Right renal cortex interstitium (tissue), 3 donors: ENCODE measurements at regions not wholly inside any gene's neighbourhood (a gene's known extent, or its start where the extent isn't known, plus 50 kb on each side); places are given as distances from the start of the nearest gene placed in this dataset.
"Not testable (repeated sequence)": the region's sequence is repeated elsewhere in the genome, so short reads cannot be mapped to it uniquely, and the experiment has no call there.

ENCODE experiments used
- DNase-seq, 3 donors: peaks; one replicate each; pipeline ENCODE4 v3.0.0-alpha.2; 2013; ENCODE audit warnings: low read depth in 3 of 3, low spot score in 2 of 3

GRCh38 chr2:223176970-223177369, 125.0 kb downstream of the KCNE4 start:
- DNase-seq = no peak

GRCh38 chr2:223180463-223180862, 128.5 kb downstream of the KCNE4 start:
- DNase-seq = no peak

DNA sequence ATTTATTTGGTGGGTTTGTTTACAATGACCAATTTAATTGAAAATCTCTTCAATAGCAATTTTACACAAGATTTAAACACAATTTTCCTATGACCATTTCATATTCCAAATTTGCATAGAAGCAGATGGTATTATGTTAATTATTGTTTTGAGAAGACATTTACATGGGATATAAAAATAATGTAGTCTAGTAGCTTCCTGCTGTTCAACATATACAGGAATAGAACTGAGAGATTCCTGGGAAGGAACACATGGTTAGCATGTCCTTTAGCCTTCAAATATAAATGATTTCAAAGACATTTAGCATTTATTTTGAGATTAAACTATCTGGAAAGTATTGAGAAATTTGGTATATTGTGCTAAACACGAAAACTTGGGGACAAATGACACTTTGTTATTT, 129.6 kb downstream of the KCNE4 start:
- DNase-seq = no peak

- no peak for DNase-seq
These were observed 130.4 kb downstream of the KCNE4 start for GRCh38 chr2:223182356-223182755.

GRCh38 chr2:223185638-223186037, 133.6 kb downstream of the KCNE4 start:
- no peak for DNase-seq

DNA sequence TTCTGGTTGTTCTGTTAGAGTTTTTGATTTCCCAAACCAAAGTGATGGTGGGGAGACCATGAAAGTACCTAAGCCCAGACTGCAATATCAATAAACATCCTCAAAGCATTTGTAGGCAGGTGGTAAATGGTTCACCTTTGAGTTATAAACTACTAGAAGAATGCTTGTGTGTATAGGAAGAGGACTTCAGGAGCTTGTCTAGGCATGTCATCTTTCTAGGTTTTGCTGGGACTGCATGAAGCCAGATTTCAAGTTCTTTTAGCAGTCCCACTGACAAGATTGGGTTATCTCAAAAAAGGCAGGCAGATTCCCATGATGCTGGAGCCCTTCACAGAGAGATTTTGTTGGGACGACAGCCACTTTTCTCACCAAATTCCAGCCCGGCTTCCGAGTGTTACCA, 135.3 kb downstream of the KCNE4 start:
- no peak for DNase-seq

DNA sequence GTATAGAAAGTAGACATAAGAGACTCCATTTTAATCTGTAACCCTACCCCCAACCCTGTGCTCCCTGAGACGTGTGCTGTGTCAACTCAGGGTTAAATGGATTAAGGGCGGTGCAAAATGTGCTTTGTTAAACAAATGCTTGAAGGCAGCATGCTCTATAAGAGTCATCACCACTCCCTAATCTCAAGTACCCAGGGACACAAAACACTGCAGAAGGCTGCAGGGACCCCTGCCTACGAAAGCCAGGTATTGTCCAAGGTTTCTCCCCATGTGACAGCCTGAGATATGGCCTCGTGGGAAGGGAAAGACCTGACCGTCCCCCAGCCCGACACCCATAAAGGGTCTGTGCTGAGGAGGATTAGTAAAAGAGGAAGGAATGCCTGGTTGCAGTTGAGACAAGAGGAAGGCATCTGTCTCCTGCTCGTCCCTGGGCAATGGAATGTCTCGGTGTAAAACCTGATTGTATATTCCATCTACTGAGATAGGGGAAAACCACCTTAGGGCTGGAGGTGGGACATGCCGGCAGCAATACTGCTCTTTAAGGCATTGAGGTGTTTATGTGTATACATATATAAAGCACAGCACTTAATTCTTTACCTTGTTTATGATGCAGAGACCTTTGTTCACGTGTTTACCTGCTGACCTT, 138.7 kb downstream of the KCNE4 start:
- not testable (repeated sequence) for DNase-seq

- DNase-seq = no peak
These were observed 144.3 kb downstream of the KCNE4 start for GRCh38 chr2:223196331-223196730.

GRCh38 chr2:223197046-223197445, 145.1 kb downstream of the KCNE4 start:
- no peak for DNase-seq

GRCh38 chr2:223199531-223200515, 147.8 kb downstream of the KCNE4 start:
- DNase-seq = no peak

DNA sequence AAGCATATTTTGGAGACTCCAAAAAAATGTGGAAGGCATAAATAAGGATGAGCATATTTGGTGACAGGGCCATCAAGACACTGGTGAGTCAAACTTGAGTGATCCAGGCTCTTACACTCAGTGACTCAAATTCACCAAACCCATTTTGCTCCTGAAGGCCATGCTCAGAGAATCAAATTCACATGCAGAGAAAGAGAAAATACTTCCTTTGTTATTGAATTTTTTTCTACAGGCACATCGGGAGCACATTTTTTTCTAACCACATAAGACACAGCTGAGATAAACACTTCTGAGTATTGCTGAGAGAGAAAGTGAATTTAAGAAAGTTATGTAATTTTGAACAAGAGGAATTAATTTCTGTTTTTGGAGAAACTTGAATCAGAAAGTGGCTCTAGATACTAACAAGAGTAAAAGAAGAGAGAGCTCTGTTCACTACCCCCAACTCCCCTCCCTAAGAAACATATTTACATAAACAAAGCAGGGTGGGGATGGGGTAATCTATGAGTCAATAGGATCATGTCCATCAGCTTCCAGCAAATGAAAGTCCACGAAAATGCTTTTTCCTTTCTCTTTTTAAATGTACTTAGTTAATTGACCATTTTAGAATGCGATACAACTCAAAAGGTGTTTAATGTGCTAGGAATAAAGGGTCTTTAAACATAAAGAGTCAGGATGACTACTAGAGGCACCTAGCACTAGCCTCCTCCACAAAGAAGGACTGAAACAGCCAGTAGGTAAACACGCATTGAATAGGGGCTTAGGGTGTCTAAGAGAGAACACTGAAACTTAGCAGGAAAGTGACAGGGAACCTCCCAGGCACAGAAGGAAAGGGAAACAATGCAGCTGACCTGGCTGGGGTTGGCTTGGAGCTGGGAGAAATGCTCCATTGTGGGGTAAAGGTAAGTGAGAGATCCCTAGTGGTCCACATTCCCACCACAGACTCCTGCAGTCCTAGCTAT, 152.3 kb downstream of the KCNE4 start:
- DNase-seq = no peak

- DNase-seq = no peak
These were observed 158.5 kb downstream of the KCNE4 start for GRCh38 chr2:223210489-223210888.

DNA sequence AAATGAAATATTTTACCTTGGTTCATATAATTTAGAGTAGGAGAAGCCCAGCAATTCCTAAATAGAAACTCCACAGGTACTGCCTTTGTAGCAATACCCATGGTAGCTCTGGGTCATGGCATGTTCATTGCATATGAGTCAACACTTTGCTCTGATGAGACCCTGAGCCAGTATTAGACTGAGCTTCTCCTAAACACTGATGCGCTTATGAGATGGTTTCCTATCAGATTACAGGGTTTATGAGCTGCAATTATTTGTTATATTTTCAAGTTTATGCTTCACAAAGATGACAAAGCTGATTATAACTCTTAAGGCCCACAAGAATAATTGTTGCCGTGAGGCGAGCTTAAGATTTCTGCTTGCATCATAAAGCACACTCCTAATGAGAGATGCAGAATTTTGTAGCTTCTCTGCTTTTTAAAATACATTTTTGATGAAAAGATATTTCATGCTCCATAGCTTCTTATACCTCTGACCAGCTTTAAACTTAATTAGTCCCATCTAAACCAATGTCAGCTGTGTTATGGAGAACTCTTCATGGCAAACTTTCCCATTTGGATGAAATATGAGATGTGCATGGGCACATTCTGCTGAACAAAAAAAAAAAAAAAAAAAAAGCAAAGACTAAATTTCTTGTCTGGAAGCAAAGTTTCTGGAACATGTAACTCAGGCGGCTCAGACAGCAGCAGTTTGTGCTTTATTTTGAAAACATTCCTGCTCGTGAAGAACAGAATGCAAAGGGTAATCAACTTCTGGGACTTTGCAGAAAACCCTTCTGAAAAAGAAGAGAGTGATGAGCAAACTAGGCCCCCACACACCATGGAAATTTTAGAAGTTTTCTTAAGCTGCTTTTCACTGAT, 162.6 kb downstream of the KCNE4 start:
- DNase-seq = no peak

DNA sequence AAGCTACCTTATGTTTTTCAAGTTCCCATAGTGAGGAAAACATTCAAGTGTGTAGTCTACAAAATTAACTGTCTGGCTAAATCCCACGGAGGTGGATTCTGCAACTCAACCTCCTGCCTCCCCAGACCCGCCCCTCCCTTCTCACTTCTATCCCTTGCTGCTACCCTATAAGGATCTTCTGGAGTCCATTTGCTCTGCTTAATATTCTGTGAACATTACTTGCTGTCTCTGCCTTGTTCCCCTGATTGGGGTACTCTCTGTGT, 163.2 kb downstream of the KCNE4 start:
- no peak for DNase-seq

- DNase-seq = no peak
These were observed 165.4 kb downstream of the KCNE4 start for GRCh38 chr2:223217373-223217772.

DNA sequence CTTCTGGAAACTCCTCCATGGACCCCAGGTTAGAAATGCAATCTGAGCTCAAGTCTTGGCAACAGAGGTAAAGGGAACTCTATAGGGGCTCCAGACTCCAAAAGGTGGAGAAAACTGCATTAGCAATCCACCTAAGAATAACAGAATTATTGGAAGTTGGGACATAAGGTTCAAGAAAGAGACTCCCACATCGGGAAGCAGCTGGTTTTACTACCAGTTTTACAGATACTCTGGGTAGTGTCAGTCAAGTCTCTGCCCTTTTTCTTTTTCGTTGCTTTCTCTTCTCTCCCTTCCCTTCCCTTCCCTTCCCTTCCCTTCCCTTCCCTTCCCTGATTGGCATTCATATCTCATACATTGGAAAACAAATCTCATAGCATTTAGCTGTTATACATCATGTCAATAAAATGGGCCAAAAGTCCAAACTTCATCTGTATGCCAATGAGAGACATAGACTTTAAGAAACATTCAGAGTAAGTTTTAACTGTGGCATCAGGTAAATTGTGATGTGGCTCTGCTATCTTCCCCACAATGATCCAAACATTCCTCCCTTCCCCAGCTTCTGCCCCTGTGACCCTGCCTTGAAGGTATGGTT, 166.7 kb downstream of the KCNE4 start:
- no peak for DNase-seq

DNA sequence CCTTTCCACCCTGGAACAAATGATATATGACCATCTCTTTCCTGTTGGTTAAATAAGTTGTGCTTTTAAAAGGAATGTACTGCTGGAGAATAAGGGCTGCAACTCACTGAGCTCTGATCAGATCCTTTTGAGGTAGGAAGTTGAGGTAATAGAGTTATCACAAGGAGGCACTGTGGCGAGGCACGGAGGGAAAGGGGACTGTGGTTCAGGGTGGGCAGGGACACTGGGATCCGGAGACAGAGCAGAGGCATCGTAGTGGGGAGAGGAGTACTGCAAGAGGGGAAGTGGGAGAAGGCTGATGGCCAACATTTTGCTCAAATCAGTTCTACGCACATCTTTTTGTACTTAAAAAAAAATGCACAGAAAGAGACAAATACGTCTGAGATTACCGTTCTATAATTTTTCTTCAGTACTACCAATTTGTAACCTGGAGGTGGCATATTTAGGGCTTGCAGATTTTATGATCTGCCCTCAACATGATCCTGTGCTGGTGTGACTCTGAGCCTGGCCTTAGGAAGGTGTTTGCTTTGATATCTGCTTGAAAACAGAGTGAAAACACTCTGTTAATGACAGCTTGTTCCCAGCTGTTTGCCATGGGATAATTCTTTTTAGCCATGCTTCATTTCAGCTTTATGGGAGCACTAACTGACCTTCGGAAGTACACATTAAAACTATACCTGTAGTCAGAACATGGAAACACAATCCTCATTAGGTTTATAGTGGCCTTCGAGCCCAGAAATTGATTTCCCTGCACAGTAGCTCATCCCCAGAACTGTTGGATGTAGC, 168.1 kb downstream of the KCNE4 start:
- no peak for DNase-seq

DNA sequence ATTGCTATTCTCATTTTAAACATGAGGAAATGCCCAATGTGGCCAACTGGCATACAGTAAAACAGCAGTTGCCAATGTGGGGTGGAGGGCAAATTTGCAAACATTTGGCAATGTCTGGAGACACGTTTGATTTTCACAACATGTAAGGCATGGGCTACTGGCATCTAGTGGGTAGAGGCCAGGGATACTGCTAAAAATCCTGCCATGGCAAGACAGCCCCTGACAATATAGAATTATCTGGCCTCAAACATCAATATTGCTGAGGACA, 168.6 kb downstream of the KCNE4 start:
- no peak for DNase-seq

GRCh38 chr2:223221139-223221835, 169.3 kb downstream of the KCNE4 start:
- DNase-seq = no peak
